BE2C (cell line): ENCODE measurements at regions not wholly inside any gene's neighbourhood (a gene's known extent, or its start where the extent isn't known, plus 50 kb on each side); places are given as distances from the start of the nearest gene placed in this dataset.

Experiments
- DNase-seq: peaks from one replicate; pipeline ENCODE4 v3.0.0-alpha.2; 2020
- H3K27me3 ChIP-seq: fragments of 250-450 bp; sonication (Bioruptor Pico); 2 replicates; pipeline ENCODE4 v1.5.1; 2020; ENCODE audit warnings: mild to moderate bottlenecking
- H3K36me3 ChIP-seq: fragments of 250-450 bp; sonication (Bioruptor Pico); 2 replicates; pipeline ENCODE4 v1.5.1; 2020; ENCODE audit warnings: mild to moderate bottlenecking
- H3K4me1 ChIP-seq: fragments of 250-450 bp; sonication (Bioruptor Pico); 2 replicates; pipeline ENCODE4 v1.5.1; 2020
- H3K4me3 ChIP-seq: 2 replicates; pipeline ENCODE4 v1.5.1; 2011; ENCODE audit warnings: low read depth, low read length
- H3K9me3 ChIP-seq: fragments of 250-450 bp; sonication (Bioruptor Pico); 2 replicates; pipeline ENCODE4 v1.5.1; 2020
- TF ChIP-seq, protein P1 (sequence below): IDR thresholded peaks from 2 replicates; pipeline ENCODE4 v1.5.1; 2012; ENCODE audit warnings: mild to moderate bottlenecking, low read depth, low read length

DNA sequence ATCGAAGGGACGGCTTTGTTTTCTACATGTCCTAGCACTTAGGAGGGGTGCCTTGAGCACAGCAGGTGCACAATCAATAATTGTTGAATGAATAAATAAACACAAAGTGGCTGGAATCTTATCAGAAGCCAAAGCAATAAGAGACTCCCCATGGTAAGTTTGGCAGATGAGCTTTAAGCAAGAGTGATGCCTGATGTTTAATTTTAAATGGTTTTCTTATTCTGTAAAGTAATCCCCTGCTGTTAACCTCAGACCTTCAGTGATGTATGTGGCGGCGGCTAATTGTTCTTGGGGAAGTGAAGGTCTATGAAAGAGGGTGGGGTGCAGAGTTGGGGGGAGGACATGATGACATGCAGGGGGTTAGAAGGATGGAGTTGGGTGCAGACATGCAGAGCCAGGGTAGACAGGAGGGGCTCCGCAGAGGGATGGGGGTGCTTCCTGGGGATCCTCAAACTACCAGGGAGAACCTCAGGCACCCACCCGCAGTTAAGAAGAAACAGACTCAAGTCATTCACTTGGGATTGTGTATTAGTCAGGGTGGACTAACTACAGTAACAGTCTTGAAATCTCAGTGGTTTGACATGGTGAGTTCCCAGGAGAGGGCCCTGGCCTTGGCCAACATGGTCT is 65.7 kb upstream of the SHB start:
- DNase-seq: no peak
- Histone ChIP-seq H3K9me3 (no peaks in the 10 kb centered on the region), H3K4me1 (no peaks in the 10 kb centered on the region)

DNA sequence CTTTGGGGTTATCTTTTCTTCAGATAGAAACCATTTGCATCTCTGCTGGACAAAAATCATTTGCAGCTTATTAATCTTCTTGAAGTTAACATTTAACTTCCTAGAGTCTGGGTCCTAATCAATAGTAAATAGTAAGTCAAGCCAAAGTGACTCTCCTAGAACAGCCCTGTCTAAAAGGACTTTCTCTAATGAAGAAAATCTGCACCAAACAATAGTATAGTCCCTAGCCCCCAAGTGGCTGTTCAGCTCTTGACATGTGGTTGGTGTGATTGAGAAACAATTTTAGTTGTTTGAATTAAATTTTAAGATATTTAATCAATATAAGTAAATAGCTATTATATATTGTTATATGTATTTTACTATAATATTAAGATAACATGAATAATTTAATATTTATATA is 64.6 kb upstream of the SHB start:
- Histone ChIP-seq H3K36me3 (no peaks in the 10 kb centered on the region), H3K4me3 (no peak overlapping the region), H3K27me3 (no peaks in the 10 kb centered on the region), H3K4me1 (no peaks in the 10 kb centered on the region), H3K9me3 (no peaks in the 10 kb centered on the region)
- TF ChIP-seq, protein P1, sequence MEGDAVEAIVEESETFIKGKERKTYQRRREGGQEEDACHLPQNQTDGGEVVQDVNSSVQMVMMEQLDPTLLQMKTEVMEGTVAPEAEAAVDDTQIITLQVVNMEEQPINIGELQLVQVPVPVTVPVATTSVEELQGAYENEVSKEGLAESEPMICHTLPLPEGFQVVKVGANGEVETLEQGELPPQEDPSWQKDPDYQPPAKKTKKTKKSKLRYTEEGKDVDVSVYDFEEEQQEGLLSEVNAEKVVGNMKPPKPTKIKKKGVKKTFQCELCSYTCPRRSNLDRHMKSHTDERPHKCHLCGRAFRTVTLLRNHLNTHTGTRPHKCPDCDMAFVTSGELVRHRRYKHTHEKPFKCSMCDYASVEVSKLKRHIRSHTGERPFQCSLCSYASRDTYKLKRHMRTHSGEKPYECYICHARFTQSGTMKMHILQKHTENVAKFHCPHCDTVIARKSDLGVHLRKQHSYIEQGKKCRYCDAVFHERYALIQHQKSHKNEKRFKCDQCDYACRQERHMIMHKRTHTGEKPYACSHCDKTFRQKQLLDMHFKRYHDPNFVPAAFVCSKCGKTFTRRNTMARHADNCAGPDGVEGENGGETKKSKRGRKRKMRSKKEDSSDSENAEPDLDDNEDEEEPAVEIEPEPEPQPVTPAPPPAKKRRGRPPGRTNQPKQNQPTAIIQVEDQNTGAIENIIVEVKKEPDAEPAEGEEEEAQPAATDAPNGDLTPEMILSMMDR: peak; percentile 21
- no peak for DNase-seq

More for the DNA sequence above, 65.7 kb upstream of the SHB start:
- TF ChIP-seq, protein P1: no peak
- no peak overlapping the region for H3K4me3 ChIP-seq
- no peaks in the 10 kb centered on the region for H3K36me3 ChIP-seq
- no peaks in the 10 kb centered on the region for H3K27me3 ChIP-seq

DNA sequence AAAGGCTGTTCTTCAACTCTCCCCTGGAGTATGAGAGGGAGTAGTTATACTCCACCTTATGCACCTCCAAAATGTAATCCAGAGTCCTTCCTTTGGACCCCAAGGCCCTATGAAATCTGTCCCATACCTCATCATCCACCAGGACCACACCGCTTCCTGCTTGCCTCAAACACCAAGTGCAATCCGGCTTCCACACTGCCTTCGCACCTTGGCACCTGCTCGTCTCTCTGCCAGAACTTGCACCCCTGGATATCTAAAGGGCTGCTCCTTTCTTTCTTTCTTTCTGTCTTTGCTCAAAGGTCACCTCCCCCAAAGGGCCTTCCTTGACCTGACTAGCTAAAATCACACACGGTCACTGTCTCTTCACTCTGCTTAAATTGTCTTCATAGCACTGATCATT is 63.9 kb upstream of the SHB start:
- Histone ChIP-seq H3K36me3 (no peaks in the 10 kb centered on the region), H3K9me3 (no peaks in the 10 kb centered on the region), H3K4me3 (no peak overlapping the region), H3K27me3 (no peaks in the 10 kb centered on the region), H3K4me1 (no peaks in the 10 kb centered on the region)
- TF ChIP-seq, protein P1: no peak
- DNase-seq: no peak

DNA sequence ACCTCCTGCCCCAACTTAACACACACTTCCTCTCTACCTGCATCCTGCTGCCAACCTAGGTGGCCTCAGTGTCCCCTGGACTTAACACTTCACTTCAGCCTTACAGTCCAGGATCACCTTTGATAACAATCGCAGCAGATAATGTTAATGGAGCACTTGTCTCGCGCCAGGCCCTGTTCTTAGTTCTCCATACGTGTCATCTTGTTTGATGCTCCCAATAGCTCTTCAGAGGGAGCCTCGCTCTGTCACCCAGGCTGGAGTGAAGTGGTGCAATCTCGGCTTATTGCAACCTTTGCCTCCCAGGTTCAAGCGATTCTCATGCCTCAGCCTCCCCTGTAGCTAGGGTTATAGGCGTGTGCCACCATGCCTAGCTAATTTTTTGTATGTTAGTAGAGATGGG is 62.7 kb upstream of the SHB start:
- TF ChIP-seq, protein P1: no peak
- H3K36me3 ChIP-seq: no peaks in the 10 kb centered on the region
- H3K9me3 ChIP-seq: no peaks in the 10 kb centered on the region
- DNase-seq: no peak
- no peaks in the 10 kb centered on the region for H3K4me1 ChIP-seq
- H3K27me3 ChIP-seq: no peaks in the 10 kb centered on the region
- no peak overlapping the region for H3K4me3 ChIP-seq

DNA sequence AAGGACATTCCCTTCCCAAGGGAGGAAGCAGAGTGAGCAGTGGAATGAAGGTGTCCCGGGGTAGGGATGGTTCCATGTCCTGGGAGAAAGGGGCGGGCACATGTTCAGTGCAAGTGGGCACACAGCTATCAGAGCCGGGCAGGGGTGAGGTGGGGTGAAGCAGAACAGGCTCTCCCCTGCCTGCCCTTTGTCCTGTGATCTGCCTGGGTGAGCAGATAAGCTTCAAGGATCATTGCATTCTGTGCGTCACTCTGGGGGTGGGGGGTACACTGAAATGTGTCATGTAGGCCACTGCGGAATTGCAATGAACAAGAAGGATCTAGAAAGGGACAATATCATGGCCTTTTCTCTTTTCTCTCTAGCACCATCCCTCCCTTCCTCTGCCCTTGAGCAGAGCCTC is 61.7 kb upstream of the SHB start:
- TF ChIP-seq, protein P1: no peak
- H3K4me3 ChIP-seq: no peak overlapping the region
- no peaks in the 10 kb centered on the region for H3K27me3 ChIP-seq
- H3K9me3 ChIP-seq: no peaks in the 10 kb centered on the region
- H3K36me3 ChIP-seq: no peaks in the 10 kb centered on the region
- H3K4me1 ChIP-seq: no peaks in the 10 kb centered on the region
- peak; percentile 30 for DNase-seq

DNA sequence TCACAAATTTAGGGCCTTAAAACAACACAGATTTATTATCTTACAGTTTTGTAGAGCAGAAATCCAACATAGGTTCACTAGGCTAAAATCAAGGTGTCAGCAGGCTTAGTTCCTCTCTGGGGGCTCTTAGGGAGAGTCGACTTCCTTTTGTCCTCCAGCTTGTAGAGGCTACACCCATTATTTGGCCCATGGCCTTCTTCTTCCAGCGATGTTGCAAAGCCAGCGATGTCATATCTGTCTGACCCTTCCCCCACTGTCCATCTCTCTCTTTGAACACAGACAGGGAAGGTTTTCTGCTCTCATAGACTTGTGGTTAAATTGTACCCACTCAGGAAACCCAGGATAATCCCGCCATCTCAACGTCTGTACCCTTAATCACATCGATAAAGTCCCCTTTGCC is 60.3 kb upstream of the SHB start:
- Histone ChIP-seq H3K27me3 (no peaks in the 10 kb centered on the region), H3K4me3 (no peak overlapping the region), H3K9me3 (no peaks in the 10 kb centered on the region), H3K4me1 (no peaks in the 10 kb centered on the region), H3K36me3 (no peaks in the 10 kb centered on the region)
- no peak for DNase-seq
- TF ChIP-seq, protein P1: no peak
